CD14-positive monocyte (primary cell): ENCODE measurements at regions not wholly inside any gene's neighbourhood (a gene's known extent, or its start where the extent isn't known, plus 50 kb on each side); places are given as distances from the start of the nearest gene placed in this dataset.

Experiments used
- DNase-seq, 3 donors: peaks; one replicate each; pipeline ENCODE4 v3.0.0-alpha.2; 2011 to 2022
- H2AFZ ChIP-seq: 2 replicates; pipeline ENCODE4 v1.6.0; 2012; ENCODE audit warnings: mild to moderate bottlenecking, low read depth, low read length, inconsistent platforms; ENCODE audit not compliant: insufficient read depth, poor library complexity, severe bottlenecking
- H3K27ac ChIP-seq, 2 donors: 1 replicate in 1 of 2; 2 replicates in 1 of 2; pipeline ENCODE4 v1.5.1; 2012 to 2013; ENCODE audit warnings: low read length in 2 of 2, control low read depth in 1 of 2, inconsistent platforms in 1 of 2, low read depth in 1 of 2, mild to moderate bottlenecking in 1 of 2
- H3K27me3 ChIP-seq, 2 donors: one replicate each; pipeline versions ENCODE4 v1.6.0 to v1.6.1; 2011 to 2013; ENCODE audit warnings: low read length in 2 of 2; ENCODE audit not compliant: control insufficient read depth in 2 of 2, insufficient read depth in 2 of 2
- H3K36me3 ChIP-seq, 2 donors: replicated peaks in 1 of 2; 1 replicate in 1 of 2; 2 replicates in 1 of 2; pipeline versions ENCODE4 v1.5.1 to v1.6.1; 2012 to 2013; ENCODE audit warnings: low read length in 2 of 2, control low read depth in 1 of 2, inconsistent platforms in 1 of 2, mild to moderate bottlenecking in 1 of 2; ENCODE audit not compliant: insufficient read depth in 2 of 2, control insufficient read depth in 1 of 2
- H3K4me1 ChIP-seq, 2 donors: 1 replicate in 1 of 2; 2 replicates in 1 of 2; pipeline versions ENCODE4 v1.5.1 to v1.6.1; 2012 to 2013; ENCODE audit warnings: low read length in 2 of 2, control low read depth in 1 of 2, inconsistent platforms in 1 of 2, mild to moderate bottlenecking in 1 of 2, moderate library complexity in 1 of 2; ENCODE audit not compliant: insufficient read depth in 2 of 2, control insufficient read depth in 1 of 2
- H3K4me2 ChIP-seq: replicated peaks from 2 replicates; pipeline ENCODE3; 2012; ENCODE audit warnings: low read length, moderate library complexity, mild to moderate bottlenecking; ENCODE audit not compliant: poor library complexity, severe bottlenecking; ENCODE audit errors: extremely low read depth
- H3K4me3 ChIP-seq, 3 experiments: fragments of 200-600 bp in 1 of 3; sonication (generic) in 1 of 3; replicated peaks in 1 of 3; 1 replicate in 2 of 3; 2 replicates in 1 of 3; pipeline ENCODE4 v1.5.1; 2011 to 2013; ENCODE audit warnings: low read length in 3 of 3, mild to moderate bottlenecking in 3 of 3, control low read depth in 2 of 3, low read depth in 2 of 3, inconsistent platforms in 1 of 3, moderate library complexity in 1 of 3
- H3K79me2 ChIP-seq: 2 replicates; pipeline ENCODE4 v1.6.0; 2012; ENCODE audit warnings: mild to moderate bottlenecking, control low read depth, inconsistent platforms, low read length, moderate library complexity; ENCODE audit not compliant: insufficient read depth
- H3K9ac ChIP-seq: 2 replicates; pipeline ENCODE4 v1.6.0; 2017; ENCODE audit warnings: low read length, mild to moderate bottlenecking; ENCODE audit not compliant: insufficient read depth, poor library complexity, severe bottlenecking
- H3K9me3 ChIP-seq, 2 donors: replicated peaks in 1 of 2; 1 replicate in 1 of 2; 2 replicates in 1 of 2; pipeline versions ENCODE4 v1.5.1 to v1.6.1; 2012 to 2013; ENCODE audit warnings: low read length in 2 of 2, control low read depth in 1 of 2; ENCODE audit not compliant: control insufficient read depth in 1 of 2, insufficient read depth in 1 of 2
- H4K20me1 ChIP-seq: 2 replicates; pipeline ENCODE4 v1.6.0; 2012; ENCODE audit warnings: mild to moderate bottlenecking, low read length, control low read depth, moderate library complexity; ENCODE audit not compliant: insufficient read depth
- H3K27ac Mint-ChIP-seq, 7 donors: one replicate each; pipeline ENCODE4 v1.8.0; 2020; ENCODE audit warnings: mild to moderate bottlenecking in 7 of 7, mixed read lengths in 7 of 7, moderate library complexity in 6 of 7, inconsistent platforms in 2 of 7
- H3K27me3 Mint-ChIP-seq, 3 donors: one replicate each; pipeline ENCODE4 v1.8.0; 2021 to 2022; ENCODE audit warnings: low read depth in 3 of 3, mild to moderate bottlenecking in 3 of 3, mixed read lengths in 3 of 3, moderate library complexity in 3 of 3, inconsistent platforms in 1 of 3
- H3K36me3 Mint-ChIP-seq, 2 donors: one replicate each; pipeline ENCODE4 v1.8.0; 2020; ENCODE audit warnings: mixed read lengths in 2 of 2, inconsistent platforms in 1 of 2, mild to moderate bottlenecking in 1 of 2
- H3K4me1 Mint-ChIP-seq: one replicate; pipeline ENCODE4 v1.8.0; 2020; ENCODE audit warnings: mild to moderate bottlenecking, mixed read lengths
- H3K4me3 Mint-ChIP-seq, 2 donors: one replicate each; pipeline ENCODE4 v1.8.0; 2020; ENCODE audit warnings: mild to moderate bottlenecking in 2 of 2, mixed read lengths in 2 of 2, moderate library complexity in 1 of 2
- H3K9me3 Mint-ChIP-seq, 7 donors: one replicate each; pipeline ENCODE4 v1.8.0; 2020 to 2022; ENCODE audit warnings: mixed read lengths in 7 of 7, mild to moderate bottlenecking in 6 of 7, moderate library complexity in 6 of 7, inconsistent platforms in 2 of 7
- CTCF ChIP-seq: fragments of 200-600 bp; IDR thresholded peaks from one replicate; pipeline ENCODE4 v1.8.0; 2022; ENCODE audit warnings: antibody characterized with exemption, mild to moderate bottlenecking
- WGBS: methylation state at CpG from one replicate; pipeline ENCODE4 v1.1.5; 2013; ENCODE audit warnings: missing lambda C conversion rate; ENCODE audit not compliant: insufficient coverage; 5-methylcytosine and 5-hydroxymethylcytosine counted together
- intact Hi-C, 2 donors: fragments of 100-400 bp; cut with micrococcal nuclease; formaldehyde crosslinking; loops; one replicate each; pipeline versions ENCODE4 v1.15.0 to v1.15.1; 2023

- no peak for DNase-seq
- Histone ChIP-seq H2AFZ (no peak overlapping the region), H3K4me2 (no peak overlapping the region), H3K4me1 (no peaks in the 10 kb centered on the region), H3K4me3 (no peak overlapping the region), H3K9ac (no peak overlapping the region), H4K20me1 (no peaks in the 10 kb centered on the region), H3K27ac (no peak overlapping the region), H3K36me3 (no peaks in the 10 kb centered on the region), H3K79me2 (no peaks in the 10 kb centered on the region), H3K27me3 (no peaks in the 10 kb centered on the region), H3K9me3 (peaks cover 0 to 4% of the 10 kb centered on the region in 2 donors)
- Mint-ChIP-seq H3K9me3 (peaks cover 3 to 16% (median 9%) of the 10 kb centered on the region in 7 donors), H3K4me3 (no peak overlapping the region), H3K27me3 (no peaks in the 10 kb centered on the region), H3K27ac (no peak overlapping the region), H3K4me1 (no peaks in the 10 kb centered on the region), H3K36me3 (no peaks in the 10 kb centered on the region)
- intact Hi-C loops = no loop called here
- no CpG with 5 or more reads among the region's 4 CpGs for WGBS
- no peak for TF ChIP-seq CTCF
Observed at GRCh38 chr4:71872767-71873415, 89.0 kb upstream of the GC start.

DNA sequence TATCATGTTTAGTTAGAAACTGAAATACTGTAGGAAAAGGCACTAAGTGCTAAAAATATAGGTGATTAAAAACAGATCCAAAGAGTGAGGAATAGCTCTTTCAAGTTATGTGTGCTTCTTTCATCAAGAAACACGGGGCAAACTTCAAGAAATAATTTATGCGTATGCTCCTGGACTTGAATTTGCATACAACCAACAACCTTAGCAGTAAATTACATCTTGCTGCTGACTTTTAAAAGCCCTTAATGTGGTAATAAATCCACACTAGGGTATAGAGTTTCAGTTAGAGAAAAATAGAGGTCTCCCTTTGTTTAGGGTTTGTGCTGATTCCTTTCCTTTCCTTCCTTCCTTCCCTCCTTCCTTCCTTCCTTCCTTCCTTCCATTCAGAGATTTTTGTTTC is 94.5 kb upstream of the GC start:
- no peak overlapping the region for H3K4me2 ChIP-seq
- peaks cover 3 to 22% (median 9%) of the 10 kb centered on the region in 7 donors for H3K9me3 Mint-ChIP-seq
- no peaks in the 10 kb centered on the region for H3K36me3 ChIP-seq
- no peak for TF ChIP-seq CTCF
- no peaks in the 10 kb centered on the region for H3K4me1 Mint-ChIP-seq
- H3K27ac Mint-ChIP-seq = no peak overlapping the region
- no CpG with 5 or more reads among the region's 2 CpGs for WGBS
- H3K27ac ChIP-seq = no peak overlapping the region
- no peaks in the 10 kb centered on the region for H4K20me1 ChIP-seq
- no peak overlapping the region for H2AFZ ChIP-seq
- H3K79me2 ChIP-seq = no peaks in the 10 kb centered on the region
- H3K27me3 Mint-ChIP-seq = no peaks in the 10 kb centered on the region
- no peak overlapping the region for H3K4me3 Mint-ChIP-seq
- no peaks in the 10 kb centered on the region for H3K4me1 ChIP-seq
- no peaks in the 10 kb centered on the region for H3K36me3 Mint-ChIP-seq
- H3K9ac ChIP-seq = no peak overlapping the region
- peaks cover 0 to 4% of the 10 kb centered on the region in 2 donors for H3K9me3 ChIP-seq
- DNase-seq = no peak
- H3K4me3 ChIP-seq = no peak overlapping the region
- intact Hi-C loops = no loop called here
- no peaks in the 10 kb centered on the region for H3K27me3 ChIP-seq
